ENCODE measurements at regions not wholly inside any gene's neighbourhood (a gene's known extent, or its start where the extent isn't known, plus 50 kb on each side); places are given as distances from the start of the nearest gene placed in this dataset.

GRCh38 chr4:159010100-159010499, 92.8 kb upstream of the RAPGEF2 start:
- H3K4me1 Mint-ChIP-seq: no peaks in the 10 kb centered on the region
- no peak overlapping the region for H3K4me3 Mint-ChIP-seq
- peak overlapping the region; percentile 77 to 91 (median 90) for H3K27ac Mint-ChIP-seq
- no peaks in the 10 kb centered on the region for H3K36me3 Mint-ChIP-seq (ENCODE audit: low read depth)
- H3K27me3 Mint-ChIP-seq (ENCODE audit: low read depth): no peaks in the 10 kb centered on the region
- H3K9me3 Mint-ChIP-seq: no peaks in the 10 kb centered on the region
- no peak for TF ChIP-seq CTCF (IDR thresholded peaks at IDR 0.05; ENCODE audit: unreplicated experiment in 3 of 3)

- Mint-ChIP-seq H3K4me1 (peaks cover 4% of the 10 kb centered on the region), H3K36me3 (ENCODE audit: low read depth) (no peaks in the 10 kb centered on the region), H3K27me3 (ENCODE audit: low read depth) (no peaks in the 10 kb centered on the region), H3K27ac (peak overlapping the region; percentile 77 to 91 (median 90)), H3K9me3 (no peaks in the 10 kb centered on the region), H3K4me3 (peak overlapping the region in 1 of 3 experiments; percentile 9)
- TF ChIP-seq CTCF (IDR thresholded peaks at IDR 0.05; ENCODE audit: unreplicated experiment in 3 of 3): no peak
Measured at GRCh38 chr4:159010563-159011260, 92.2 kb upstream of the RAPGEF2 start.

- Mint-ChIP-seq H3K9me3 (no peaks in the 10 kb centered on the region), H3K27ac (no peak overlapping the region), H3K4me3 (no peak overlapping the region), H3K36me3 (ENCODE audit: low read depth) (no peaks in the 10 kb centered on the region), H3K27me3 (ENCODE audit: low read depth) (no peaks in the 10 kb centered on the region), H3K4me1 (peaks cover 20% of the 10 kb centered on the region)
- TF ChIP-seq CTCF (IDR thresholded peaks at IDR 0.05; ENCODE audit: unreplicated experiment in 3 of 3): no peak
Measured at GRCh38 chr4:159012381-159012780, 90.5 kb upstream of the RAPGEF2 start.

- Mint-ChIP-seq H3K27ac (no peak overlapping the region), H3K27me3 (ENCODE audit: low read depth) (no peaks in the 10 kb centered on the region), H3K36me3 (ENCODE audit: low read depth) (no peaks in the 10 kb centered on the region), H3K4me1 (peaks cover 21% of the 10 kb centered on the region), H3K9me3 (no peaks in the 10 kb centered on the region), H3K4me3 (no peak overlapping the region)
- no peak for TF ChIP-seq CTCF (IDR thresholded peaks at IDR 0.05; ENCODE audit: unreplicated experiment in 3 of 3)
Measured at GRCh38 chr4:159013692-159014091, 89.2 kb upstream of the RAPGEF2 start.

GRCh38 chr4:159014859-159015258, 88.0 kb upstream of the RAPGEF2 start:
- H3K27ac Mint-ChIP-seq: no peak overlapping the region
- H3K4me3 Mint-ChIP-seq: no peak overlapping the region
- H3K4me1 Mint-ChIP-seq: peaks cover 21% of the 10 kb centered on the region
- no peaks in the 10 kb centered on the region for H3K9me3 Mint-ChIP-seq
- H3K27me3 Mint-ChIP-seq (ENCODE audit: low read depth): no peaks in the 10 kb centered on the region
- H3K36me3 Mint-ChIP-seq (ENCODE audit: low read depth): no peaks in the 10 kb centered on the region
- no peak for TF ChIP-seq CTCF (IDR thresholded peaks at IDR 0.05; ENCODE audit: unreplicated experiment in 3 of 3)

GRCh38 chr4:159015841-159016240, 87.0 kb upstream of the RAPGEF2 start:
- no peaks in the 10 kb centered on the region for H3K27me3 Mint-ChIP-seq (ENCODE audit: low read depth)
- peak overlapping the region in 2 of 3 experiments; percentile 67 to 94 for H3K27ac Mint-ChIP-seq
- no peak for TF ChIP-seq CTCF (IDR thresholded peaks at IDR 0.05; ENCODE audit: unreplicated experiment in 3 of 3)
- no peaks in the 10 kb centered on the region for H3K9me3 Mint-ChIP-seq
- H3K4me1 Mint-ChIP-seq: peaks cover 21% of the 10 kb centered on the region
- H3K36me3 Mint-ChIP-seq (ENCODE audit: low read depth): no peaks in the 10 kb centered on the region
- H3K4me3 Mint-ChIP-seq: no peak overlapping the region
